Coronary artery (tissue), 2 donors: ENCODE measurements at regions not wholly inside any gene's neighbourhood (a gene's known extent, or its start where the extent isn't known, plus 50 kb on each side); places are given as distances from the start of the nearest gene placed in this dataset.

Experiments
- DNase-seq: peaks from one replicate; pipeline ENCODE4 v3.0.0-alpha.2; 2017; ENCODE audit warnings: low spot score
- H3K27ac ChIP-seq, 2 donors: fragments of 200-600 bp; sonication (generic); one replicate each; pipeline ENCODE4 v1.5.1; 2016 to 2019
- H3K4me3 ChIP-seq: fragments of 200-600 bp; sonication (generic); 2 replicates; pipeline ENCODE4 v1.5.1; 2016; ENCODE audit warnings: mild to moderate bottlenecking, moderate library complexity
- TF ChIP-seq, protein P1 (sequence below): fragments of 200-600 bp; sonication (generic); IDR thresholded peaks from one replicate; pipeline ENCODE4 v1.5.1; 2019; ENCODE audit warnings: antibody characterized with exemption

- no peak overlapping the region for H3K27ac ChIP-seq
- no peak overlapping the region for H3K4me3 ChIP-seq
- no peak for DNase-seq
- TF ChIP-seq, protein P1, sequence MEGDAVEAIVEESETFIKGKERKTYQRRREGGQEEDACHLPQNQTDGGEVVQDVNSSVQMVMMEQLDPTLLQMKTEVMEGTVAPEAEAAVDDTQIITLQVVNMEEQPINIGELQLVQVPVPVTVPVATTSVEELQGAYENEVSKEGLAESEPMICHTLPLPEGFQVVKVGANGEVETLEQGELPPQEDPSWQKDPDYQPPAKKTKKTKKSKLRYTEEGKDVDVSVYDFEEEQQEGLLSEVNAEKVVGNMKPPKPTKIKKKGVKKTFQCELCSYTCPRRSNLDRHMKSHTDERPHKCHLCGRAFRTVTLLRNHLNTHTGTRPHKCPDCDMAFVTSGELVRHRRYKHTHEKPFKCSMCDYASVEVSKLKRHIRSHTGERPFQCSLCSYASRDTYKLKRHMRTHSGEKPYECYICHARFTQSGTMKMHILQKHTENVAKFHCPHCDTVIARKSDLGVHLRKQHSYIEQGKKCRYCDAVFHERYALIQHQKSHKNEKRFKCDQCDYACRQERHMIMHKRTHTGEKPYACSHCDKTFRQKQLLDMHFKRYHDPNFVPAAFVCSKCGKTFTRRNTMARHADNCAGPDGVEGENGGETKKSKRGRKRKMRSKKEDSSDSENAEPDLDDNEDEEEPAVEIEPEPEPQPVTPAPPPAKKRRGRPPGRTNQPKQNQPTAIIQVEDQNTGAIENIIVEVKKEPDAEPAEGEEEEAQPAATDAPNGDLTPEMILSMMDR: no peak
Observed at GRCh38 chr7:42611961-42612360, 299.9 kb downstream of the C7orf25 start.

- TF ChIP-seq, protein P1: no peak
- no peak overlapping the region for H3K4me3 ChIP-seq
- DNase-seq: no peak
- no peak overlapping the region for H3K27ac ChIP-seq
Observed at GRCh38 chr7:42611289-42611928, 300.5 kb downstream of the C7orf25 start.

DNA sequence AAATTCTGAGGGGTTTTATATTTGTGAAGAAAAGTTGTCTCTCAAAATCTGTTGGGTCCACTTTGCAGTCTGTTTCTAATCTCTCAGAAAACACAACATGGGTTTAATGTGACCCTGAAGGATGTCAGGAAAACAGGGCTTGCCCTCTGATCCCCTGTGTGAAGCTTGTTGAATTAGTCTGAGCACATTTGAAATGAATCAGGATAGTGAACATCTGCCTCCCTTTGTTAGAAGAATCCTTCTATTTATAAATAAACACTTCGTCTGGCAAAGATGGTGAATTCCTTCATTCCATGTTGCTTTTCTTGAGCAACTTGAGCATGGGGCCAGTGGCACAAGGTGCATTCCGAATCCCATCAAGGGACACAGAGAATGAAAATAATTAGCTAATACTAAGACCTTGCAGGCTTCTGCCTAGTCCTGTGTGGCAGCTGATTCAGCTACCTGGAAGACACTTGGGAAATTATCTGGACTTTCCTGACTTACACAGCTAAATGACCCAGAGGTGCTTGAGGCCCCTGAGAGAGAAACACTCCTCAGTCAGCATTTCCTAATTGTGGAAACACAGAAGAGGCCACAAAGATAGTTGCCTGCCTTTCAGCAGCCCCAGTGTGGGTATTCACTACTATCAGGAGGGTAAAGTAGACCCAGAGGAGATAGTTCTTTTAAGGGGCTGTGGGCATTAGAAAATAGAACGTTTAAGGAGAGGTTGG is 305.5 kb downstream of the C7orf25 start:
- no peak overlapping the region for H3K4me3 ChIP-seq
- DNase-seq: no peak
- H3K27ac ChIP-seq: no peak overlapping the region
- TF ChIP-seq, protein P1: no peak

DNA sequence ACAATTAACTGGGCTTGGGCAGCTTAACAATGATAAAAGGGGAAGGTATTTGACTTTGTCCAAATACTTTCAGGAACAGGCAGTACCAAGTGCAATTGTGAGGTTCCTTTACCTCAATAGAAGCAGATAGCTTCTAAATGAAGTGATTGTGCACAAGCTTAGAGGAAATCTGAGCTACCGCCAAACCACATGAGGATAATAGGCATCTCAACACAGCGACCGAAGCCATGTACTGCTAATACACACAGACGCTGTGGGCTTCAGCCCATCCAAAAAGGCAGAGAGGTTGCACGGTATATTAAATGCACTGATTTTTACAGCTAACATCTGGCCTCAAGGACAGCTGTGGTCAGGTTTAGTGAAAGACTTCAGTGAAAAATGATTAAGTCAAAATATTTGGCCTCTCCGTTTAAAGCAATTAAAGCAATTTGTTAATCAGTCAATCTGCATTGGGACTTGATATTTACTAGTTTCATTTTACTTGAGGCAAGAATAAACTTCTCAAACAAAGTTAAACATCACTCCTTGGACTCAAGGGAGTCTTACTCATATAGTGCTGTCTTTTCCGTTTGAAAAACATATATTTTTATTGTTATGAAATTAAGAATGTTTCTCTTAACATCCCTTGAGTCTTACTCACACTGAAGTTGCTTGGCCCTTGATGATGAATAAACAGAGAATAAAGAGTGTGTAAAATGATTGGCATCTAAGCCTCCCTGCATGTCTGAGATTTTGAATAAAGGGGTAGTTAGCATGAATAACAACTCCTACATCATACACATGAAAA is 306.3 kb downstream of the C7orf25 start:
- H3K4me3 ChIP-seq: no peak overlapping the region
- TF ChIP-seq, protein P1: no peak
- no peak overlapping the region for H3K27ac ChIP-seq
- no peak for DNase-seq

- no peak overlapping the region for H3K27ac ChIP-seq
- no peak overlapping the region for H3K4me3 ChIP-seq
- TF ChIP-seq, protein P1: no peak
- DNase-seq: no peak
Observed at GRCh38 chr7:42603496-42603895, 308.4 kb downstream of the C7orf25 start.

DNA sequence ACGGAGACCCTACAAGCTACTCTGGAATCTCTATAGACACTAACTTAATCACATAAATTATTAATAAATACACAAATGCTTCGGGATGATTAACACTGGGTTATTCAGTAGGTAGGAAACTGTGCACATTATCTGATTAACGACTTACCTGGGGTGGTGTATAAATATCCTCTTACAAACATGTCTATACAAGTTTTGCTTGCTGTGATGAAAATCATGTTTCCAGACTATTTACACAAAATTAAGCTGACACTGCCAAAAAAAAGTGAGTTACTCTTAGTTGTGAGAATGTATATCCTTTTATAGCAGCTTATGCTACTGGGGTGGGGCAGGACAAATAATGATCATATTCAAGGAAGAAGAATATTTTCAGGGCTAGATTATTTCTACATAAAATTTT is 314.6 kb downstream of the C7orf25 start:
- no peak overlapping the region for H3K27ac ChIP-seq
- TF ChIP-seq, protein P1: no peak
- no peak overlapping the region for H3K4me3 ChIP-seq
- no peak for DNase-seq
